Esophagus squamous epithelium (tissue), 5 donors: ENCODE measurements at regions not wholly inside any gene's neighbourhood (a gene's known extent, or its start where the extent isn't known, plus 50 kb on each side); places are given as distances from the start of the nearest gene placed in this dataset.

ENCODE experiments used
- DNase-seq: peaks from one replicate; lab custom pipeline; 2025; lab: John Stamatoyannopoulos, UW
- H3K27ac ChIP-seq, 4 donors: fragments of 200-600 bp; sonication (generic); one replicate each; pipeline ENCODE4 v1.5.1; 2016 to 2019; ENCODE audit warnings: mild to moderate bottlenecking in 1 of 4
- H3K27me3 ChIP-seq, 4 donors: fragments of 200-600 bp; sonication (generic); 1 replicate in 3 of 4; 2 replicates in 1 of 4; pipeline versions ENCODE4 v1.5.1 to v1.6.0; 2017 to 2021; ENCODE audit warnings: antibody characterized with exemption in 1 of 4
- H3K36me3 ChIP-seq, 3 donors: fragments of 200-600 bp; sonication (generic); one replicate each; pipeline ENCODE4 v1.5.1; 2016 to 2019
- H3K4me1 ChIP-seq, 3 donors: fragments of 200-600 bp; sonication (generic); one replicate each; pipeline ENCODE4 v1.5.1; 2017 to 2019
- H3K4me3 ChIP-seq, 4 donors: fragments of 200-600 bp; sonication (generic); 1 replicate in 3 of 4; 2 replicates in 1 of 4; pipeline ENCODE4 v1.5.1; 2016 to 2019; ENCODE audit warnings: mild to moderate bottlenecking in 2 of 4, moderate library complexity in 1 of 4
- H3K9me3 ChIP-seq, 3 donors: fragments of 200-600 bp; sonication (generic); one replicate each; pipeline ENCODE4 v1.5.1; 2016 to 2019
- POLR2A ChIP-seq, 4 donors: fragments of 450-650 bp; IDR thresholded peaks; one replicate each; pipeline ENCODE4 v1.6.1; 2017; ENCODE audit warnings: antibody characterized with exemption in 4 of 4, mild to moderate bottlenecking in 4 of 4, moderate library complexity in 3 of 4
- WGBS, 2 donors: methylation state at CpG; one replicate each; pipeline ENCODE4 v1.1.5; 2018; 5-methylcytosine and 5-hydroxymethylcytosine counted together
- intact Hi-C: fragments of 100-400 bp; cut with DNase I; formaldehyde crosslinking; loops from one replicate; pipeline ENCODE4 v1.15.0; 2022
- TF ChIP-seq, protein P1 (sequence below), 6 experiments: fragments of 450-650 bp in 4 of 6; fragments of 200-600 bp in 2 of 6; sonication (generic) in 2 of 6; IDR thresholded peaks; one replicate each; pipeline ENCODE4 v1.5.1; 2016 to 2019; ENCODE audit warnings: antibody characterized with exemption in 6 of 6, mild to moderate bottlenecking in 4 of 6, moderate library complexity in 4 of 6
- donor health status: DM: yes; HTN: yes; CAD: no.

DNA sequence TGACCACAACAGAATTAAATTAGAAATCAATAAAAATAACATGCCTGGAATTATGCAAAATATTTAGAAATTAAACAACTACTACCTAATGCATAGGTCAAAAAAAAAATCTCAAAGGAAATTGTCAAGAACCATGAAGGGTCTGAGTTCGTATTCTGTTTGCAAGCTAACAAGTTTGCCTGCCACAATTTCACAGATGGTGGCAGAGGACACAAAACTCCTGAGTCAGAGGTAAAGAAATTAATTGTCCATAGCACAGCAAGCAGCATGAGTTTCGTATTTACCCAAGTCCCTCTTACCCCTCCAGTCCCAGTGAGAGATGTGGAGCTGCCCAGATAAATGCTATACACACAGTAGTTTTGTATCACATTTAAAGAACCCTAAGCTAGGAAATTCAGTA, 675.9 kb downstream of the UQCRFS1 start:
- Histone ChIP-seq H3K9me3 (peaks cover 0 to 9% (median 0%) of the 10 kb centered on the region in 3 donors), H3K27me3 (no peaks in the 10 kb centered on the region), H3K27ac (no peak overlapping the region), H3K36me3 (no peaks in the 10 kb centered on the region), H3K4me1 (no peaks in the 10 kb centered on the region), H3K4me3 (no peak overlapping the region)
- intact Hi-C loops: no loop called here
- 48 to 74% methylated on average over 2 of the region's 2 CpGs for WGBS, 2 donors
- no peak for DNase-seq
- TF ChIP-seq, protein P1, sequence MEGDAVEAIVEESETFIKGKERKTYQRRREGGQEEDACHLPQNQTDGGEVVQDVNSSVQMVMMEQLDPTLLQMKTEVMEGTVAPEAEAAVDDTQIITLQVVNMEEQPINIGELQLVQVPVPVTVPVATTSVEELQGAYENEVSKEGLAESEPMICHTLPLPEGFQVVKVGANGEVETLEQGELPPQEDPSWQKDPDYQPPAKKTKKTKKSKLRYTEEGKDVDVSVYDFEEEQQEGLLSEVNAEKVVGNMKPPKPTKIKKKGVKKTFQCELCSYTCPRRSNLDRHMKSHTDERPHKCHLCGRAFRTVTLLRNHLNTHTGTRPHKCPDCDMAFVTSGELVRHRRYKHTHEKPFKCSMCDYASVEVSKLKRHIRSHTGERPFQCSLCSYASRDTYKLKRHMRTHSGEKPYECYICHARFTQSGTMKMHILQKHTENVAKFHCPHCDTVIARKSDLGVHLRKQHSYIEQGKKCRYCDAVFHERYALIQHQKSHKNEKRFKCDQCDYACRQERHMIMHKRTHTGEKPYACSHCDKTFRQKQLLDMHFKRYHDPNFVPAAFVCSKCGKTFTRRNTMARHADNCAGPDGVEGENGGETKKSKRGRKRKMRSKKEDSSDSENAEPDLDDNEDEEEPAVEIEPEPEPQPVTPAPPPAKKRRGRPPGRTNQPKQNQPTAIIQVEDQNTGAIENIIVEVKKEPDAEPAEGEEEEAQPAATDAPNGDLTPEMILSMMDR (IDR thresholded peaks at IDR 0.05): no peak
- TF ChIP-seq POLR2A (IDR thresholded peaks at IDR 0.05): no peak

- H3K4me1 ChIP-seq: no peaks in the 10 kb centered on the region
- peaks cover 0 to 9% (median 0%) of the 10 kb centered on the region in 3 donors for H3K9me3 ChIP-seq
- H3K36me3 ChIP-seq: no peaks in the 10 kb centered on the region
- no peak overlapping the region for H3K4me3 ChIP-seq
- TF ChIP-seq POLR2A (IDR thresholded peaks at IDR 0.05): no peak
- TF ChIP-seq, protein P1 (IDR thresholded peaks at IDR 0.05): no peak
- DNase-seq: no peak
- H3K27me3 ChIP-seq: no peaks in the 10 kb centered on the region
- 33 to 45% methylated on average over 1 of the region's 1 CpG for WGBS, 2 donors
- H3K27ac ChIP-seq: no peak overlapping the region
- intact Hi-C loops: no loop called here
Measured at GRCh38 chr19:28535352-28535775, 677.6 kb downstream of the UQCRFS1 start.

GRCh38 chr19:28534766-28535351, 678.1 kb downstream of the UQCRFS1 start:
- H3K27me3 ChIP-seq: no peaks in the 10 kb centered on the region
- H3K36me3 ChIP-seq: no peaks in the 10 kb centered on the region
- no peaks in the 10 kb centered on the region for H3K4me1 ChIP-seq
- no peak for DNase-seq
- H3K4me3 ChIP-seq: no peak overlapping the region
- intact Hi-C loops: no loop called here
- TF ChIP-seq, protein P1 (IDR thresholded peaks at IDR 0.05): no peak
- no peak for TF ChIP-seq POLR2A (IDR thresholded peaks at IDR 0.05)
- H3K9me3 ChIP-seq: peaks cover 0 to 9% (median 0%) of the 10 kb centered on the region in 3 donors
- H3K27ac ChIP-seq: no peak overlapping the region
- WGBS, 2 donors: 63 to 65% methylated on average over 3 of the region's 3 CpGs

GRCh38 chr19:28532765-28533341, 680.1 kb downstream of the UQCRFS1 start:
- no peak for DNase-seq
- no peaks in the 10 kb centered on the region for H3K36me3 ChIP-seq
- 82 to 83% methylated on average over 3 of the region's 3 CpGs for WGBS, 2 donors
- intact Hi-C loops: no loop called here
- peaks cover 0 to 9% (median 0%) of the 10 kb centered on the region in 3 donors for H3K9me3 ChIP-seq
- H3K4me1 ChIP-seq: no peaks in the 10 kb centered on the region
- no peak overlapping the region for H3K27ac ChIP-seq
- TF ChIP-seq, protein P1 (IDR thresholded peaks at IDR 0.05): no peak
- TF ChIP-seq POLR2A (IDR thresholded peaks at IDR 0.05): no peak
- H3K27me3 ChIP-seq: no peaks in the 10 kb centered on the region
- no peak overlapping the region for H3K4me3 ChIP-seq

DNA sequence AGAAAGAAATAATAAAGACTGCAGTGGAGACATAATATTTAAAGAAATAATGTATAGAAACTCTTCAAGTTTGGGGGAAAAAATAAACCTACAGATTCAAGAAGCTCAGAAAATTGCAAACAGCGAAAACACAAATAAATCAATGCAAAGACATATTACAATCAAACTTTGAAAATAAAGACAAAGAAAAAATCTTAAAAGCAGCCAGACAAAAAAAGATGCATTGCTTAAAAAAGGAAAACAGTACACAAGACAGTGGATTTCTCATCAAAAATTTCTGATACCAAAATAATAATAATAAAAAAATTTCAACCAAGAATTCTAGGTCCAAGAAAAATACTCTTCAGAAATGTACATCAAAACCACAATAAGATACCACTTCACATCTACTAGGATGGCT, 681.0 kb downstream of the UQCRFS1 start:
- intact Hi-C loops: no loop called here
- no peak overlapping the region for H3K27ac ChIP-seq
- H3K9me3 ChIP-seq: peaks cover 0 to 9% (median 0%) of the 10 kb centered on the region in 3 donors
- no peak overlapping the region for H3K4me3 ChIP-seq
- H3K27me3 ChIP-seq: no peaks in the 10 kb centered on the region
- no peak for DNase-seq
- no peaks in the 10 kb centered on the region for H3K36me3 ChIP-seq
- no peaks in the 10 kb centered on the region for H3K4me1 ChIP-seq
- 85 to 100% methylated on average over 1 of the region's 1 CpG for WGBS, 2 donors
- TF ChIP-seq POLR2A (IDR thresholded peaks at IDR 0.05): no peak
- TF ChIP-seq, protein P1 (IDR thresholded peaks at IDR 0.05): no peak
